ENCODE measurements at regions not wholly inside any gene's neighbourhood (a gene's known extent, or its start where the extent isn't known, plus 50 kb on each side); places are given as distances from the start of the nearest gene placed in this dataset.
A peak's percentile ranks its signal among the peaks of the same experiment; 100 is the strongest.

GRCh38 chr13:50200569-50200968 is 185.3 kb downstream of the KCNRG start:
- TF ChIP-seq CTCF (conservative IDR thresholded peaks at IDR 0.05; ENCODE audit: low read depth, low read length) = no peak
- no peak for DNase-seq (ENCODE audit: low read depth)
- no peak overlapping the region for H3K4me3 ChIP-seq (ENCODE audit: low read depth, low read length)

GRCh38 chr13:50200988-50201387 is 185.7 kb downstream of the KCNRG start:
- no peak for TF ChIP-seq CTCF (conservative IDR thresholded peaks at IDR 0.05; ENCODE audit: low read depth, low read length)

GRCh38 chr13:50202485-50202884 is 187.2 kb downstream of the KCNRG start:
- no peak overlapping the region for H3K4me3 ChIP-seq (ENCODE audit: low read depth, low read length)
- DNase-seq (ENCODE audit: low read depth) = no peak
- no peak for TF ChIP-seq CTCF (conservative IDR thresholded peaks at IDR 0.05; ENCODE audit: low read depth, low read length)

More at GRCh38 chr13:50200988-50201387, 185.7 kb downstream of the KCNRG start:
- no peak for DNase-seq (ENCODE audit: low read depth)
- H3K4me3 ChIP-seq (ENCODE audit: low read depth, low read length) = no peak overlapping the region

GRCh38 chr13:50203256-50203941 is 188.2 kb downstream of the KCNRG start:
- no peak for DNase-seq (ENCODE audit: low read depth)
- no peak overlapping the region for H3K4me3 ChIP-seq (ENCODE audit: low read depth, low read length)
- TF ChIP-seq CTCF (conservative IDR thresholded peaks at IDR 0.05; ENCODE audit: low read depth, low read length) = no peak

- TF ChIP-seq CTCF (conservative IDR thresholded peaks at IDR 0.05; ENCODE audit: low read depth, low read length) = no peak
- no peak for DNase-seq (ENCODE audit: low read depth)
- no peak overlapping the region for H3K4me3 ChIP-seq (ENCODE audit: low read depth, low read length)
Measured at GRCh38 chr13:50205581-50205980, 190.3 kb downstream of the KCNRG start.

- no peak for TF ChIP-seq CTCF (conservative IDR thresholded peaks at IDR 0.05; ENCODE audit: low read depth, low read length)
- peak overlapping the region; percentile 31 for H3K4me3 ChIP-seq (ENCODE audit: low read depth, low read length)
Measured at GRCh38 chr13:50208826-50209335, 193.6 kb downstream of the KCNRG start.

GRCh38 chr13:50209631-50210030 is 194.4 kb downstream of the KCNRG start:
- no peak overlapping the region for H3K4me3 ChIP-seq (ENCODE audit: low read depth, low read length)
- no peak for DNase-seq (ENCODE audit: low read depth)
- no peak for TF ChIP-seq CTCF (conservative IDR thresholded peaks at IDR 0.05; ENCODE audit: low read depth, low read length)

More at GRCh38 chr13:50208826-50209335, 193.6 kb downstream of the KCNRG start:
- no peak for DNase-seq (ENCODE audit: low read depth)

Data from epithelial cell of proximal tubule (primary cell).